Peyer's patch (tissue), 4 donors: ENCODE measurements at regions not wholly inside any gene's neighbourhood (a gene's known extent, or its start where the extent isn't known, plus 50 kb on each side); places are given as distances from the start of the nearest gene placed in this dataset.

ENCODE experiments used
- POLR2A ChIP-seq, 2 donors: fragments of 450-650 bp; IDR thresholded peaks; one replicate each; pipeline ENCODE4 v1.5.1; 2017; ENCODE audit warnings: antibody characterized with exemption in 2 of 2, mild to moderate bottlenecking in 2 of 2, moderate library complexity in 2 of 2
- TF ChIP-seq, protein P1 (sequence below), 6 experiments: fragments of 450-650 bp in 4 of 6; fragments of 200-600 bp in 2 of 6; sonication (generic) in 1 of 6; IDR thresholded peaks; one replicate each; pipeline ENCODE4 v1.5.1; 2017 to 2019; ENCODE audit warnings: antibody characterized with exemption in 6 of 6, mild to moderate bottlenecking in 3 of 6, moderate library complexity in 1 of 6

DNA sequence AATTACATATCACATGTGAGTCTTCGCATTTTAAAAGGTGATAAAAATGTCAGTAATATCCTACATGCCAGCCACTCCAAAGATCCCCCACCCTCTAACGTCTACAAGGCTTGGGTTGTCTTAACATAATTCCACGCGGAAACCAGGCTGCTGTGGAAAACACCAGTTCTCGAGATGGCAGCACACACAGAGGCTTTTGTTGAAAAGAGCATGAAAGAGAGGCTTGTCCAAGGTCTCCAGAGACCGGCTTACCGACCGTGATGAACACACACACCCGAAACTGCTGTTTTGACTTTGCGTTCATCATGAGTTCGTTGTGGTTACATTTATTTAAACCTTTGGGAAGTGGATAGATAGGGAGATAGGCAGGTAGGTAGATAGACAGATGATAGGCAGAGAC, 87.9 kb downstream of the CRLF2 start:
- TF ChIP-seq, protein P1, sequence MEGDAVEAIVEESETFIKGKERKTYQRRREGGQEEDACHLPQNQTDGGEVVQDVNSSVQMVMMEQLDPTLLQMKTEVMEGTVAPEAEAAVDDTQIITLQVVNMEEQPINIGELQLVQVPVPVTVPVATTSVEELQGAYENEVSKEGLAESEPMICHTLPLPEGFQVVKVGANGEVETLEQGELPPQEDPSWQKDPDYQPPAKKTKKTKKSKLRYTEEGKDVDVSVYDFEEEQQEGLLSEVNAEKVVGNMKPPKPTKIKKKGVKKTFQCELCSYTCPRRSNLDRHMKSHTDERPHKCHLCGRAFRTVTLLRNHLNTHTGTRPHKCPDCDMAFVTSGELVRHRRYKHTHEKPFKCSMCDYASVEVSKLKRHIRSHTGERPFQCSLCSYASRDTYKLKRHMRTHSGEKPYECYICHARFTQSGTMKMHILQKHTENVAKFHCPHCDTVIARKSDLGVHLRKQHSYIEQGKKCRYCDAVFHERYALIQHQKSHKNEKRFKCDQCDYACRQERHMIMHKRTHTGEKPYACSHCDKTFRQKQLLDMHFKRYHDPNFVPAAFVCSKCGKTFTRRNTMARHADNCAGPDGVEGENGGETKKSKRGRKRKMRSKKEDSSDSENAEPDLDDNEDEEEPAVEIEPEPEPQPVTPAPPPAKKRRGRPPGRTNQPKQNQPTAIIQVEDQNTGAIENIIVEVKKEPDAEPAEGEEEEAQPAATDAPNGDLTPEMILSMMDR (IDR thresholded peaks at IDR 0.05): no peak
- TF ChIP-seq POLR2A (IDR thresholded peaks at IDR 0.05): no peak
